Right lobe of liver (tissue), 4 donors: ENCODE measurements at regions not wholly inside any gene's neighbourhood (a gene's known extent, or its start where the extent isn't known, plus 50 kb on each side); places are given as distances from the start of the nearest gene placed in this dataset.

Experiments
- POLR2A ChIP-seq: fragments of 450-650 bp; IDR thresholded peaks from one replicate; pipeline ENCODE4 v1.6.1; 2017; ENCODE audit warnings: antibody characterized with exemption, mild to moderate bottlenecking
- TF ChIP-seq, protein P1 (sequence below), 4 donors: fragments of 200-600 bp in 3 of 4; fragments of 450-650 bp in 1 of 4; IDR thresholded peaks; one replicate each; pipeline versions ENCODE4 v1.5.1 to v1.8.0; 2016 to 2022; ENCODE audit warnings: antibody characterized with exemption in 4 of 4, mild to moderate bottlenecking in 2 of 4
- donor health status: DM: no; HTN: no; CAD: no.
- donor health status: DM: no; HTN: no; CAD: no.
- donor health status: DM: no; HTN: yes; CAD: no.

DNA sequence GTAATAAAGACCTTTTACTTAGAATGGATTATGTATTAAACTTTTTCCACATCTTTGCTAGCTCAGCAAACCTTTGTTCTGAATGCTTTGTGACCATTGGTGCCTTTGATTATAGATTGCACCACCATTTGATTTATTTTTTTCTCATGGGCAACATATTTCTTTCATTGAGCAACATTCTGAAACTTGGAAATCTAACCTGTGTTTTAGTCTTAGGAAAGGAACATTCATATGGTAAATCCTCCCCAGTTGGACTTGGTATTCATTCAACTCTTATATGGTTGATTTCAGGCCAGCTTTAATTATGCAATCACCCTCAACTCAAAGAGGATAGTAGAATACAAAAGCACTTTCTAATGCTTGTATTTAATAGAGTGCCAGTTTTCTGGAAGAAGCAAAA, 1077.9 kb upstream of the ZEB2 start:
- TF ChIP-seq, protein P1, sequence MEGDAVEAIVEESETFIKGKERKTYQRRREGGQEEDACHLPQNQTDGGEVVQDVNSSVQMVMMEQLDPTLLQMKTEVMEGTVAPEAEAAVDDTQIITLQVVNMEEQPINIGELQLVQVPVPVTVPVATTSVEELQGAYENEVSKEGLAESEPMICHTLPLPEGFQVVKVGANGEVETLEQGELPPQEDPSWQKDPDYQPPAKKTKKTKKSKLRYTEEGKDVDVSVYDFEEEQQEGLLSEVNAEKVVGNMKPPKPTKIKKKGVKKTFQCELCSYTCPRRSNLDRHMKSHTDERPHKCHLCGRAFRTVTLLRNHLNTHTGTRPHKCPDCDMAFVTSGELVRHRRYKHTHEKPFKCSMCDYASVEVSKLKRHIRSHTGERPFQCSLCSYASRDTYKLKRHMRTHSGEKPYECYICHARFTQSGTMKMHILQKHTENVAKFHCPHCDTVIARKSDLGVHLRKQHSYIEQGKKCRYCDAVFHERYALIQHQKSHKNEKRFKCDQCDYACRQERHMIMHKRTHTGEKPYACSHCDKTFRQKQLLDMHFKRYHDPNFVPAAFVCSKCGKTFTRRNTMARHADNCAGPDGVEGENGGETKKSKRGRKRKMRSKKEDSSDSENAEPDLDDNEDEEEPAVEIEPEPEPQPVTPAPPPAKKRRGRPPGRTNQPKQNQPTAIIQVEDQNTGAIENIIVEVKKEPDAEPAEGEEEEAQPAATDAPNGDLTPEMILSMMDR (IDR thresholded peaks at IDR 0.05) = no peak
- no peak for TF ChIP-seq POLR2A
